NCI-H187 treated with DMSO at 0.1 percent for 48 hours (cell line): ENCODE measurements at regions not wholly inside any gene's neighbourhood (a gene's known extent, or its start where the extent isn't known, plus 50 kb on each side); places are given as distances from the start of the nearest gene placed in this dataset.

Experiments used
- DNase-seq: peaks from one replicate; lab custom pipeline; 2025; lab: John Stamatoyannopoulos, UW

- no peak for DNase-seq
Measured at GRCh38 chr10:124146483-124146882, 53.1 kb upstream of the CHST15 start.

- no peak for DNase-seq
Measured at GRCh38 chr10:124145109-124145870, 51.9 kb upstream of the CHST15 start.

- DNase-seq, result no peak
Measured at GRCh38 chr10:124144536-124144935, 51.1 kb upstream of the CHST15 start.

- no peak for DNase-seq
Measured at GRCh38 chr10:124143721-124144120, 50.3 kb upstream of the CHST15 start.
